ENCODE measurements at regions not wholly inside any gene's neighbourhood (a gene's known extent, or its start where the extent isn't known, plus 50 kb on each side); places are given as distances from the start of the nearest gene placed in this dataset.

GRCh38 chr13:36550177-36550576 lies 117.9 kb downstream of the CCNA1 start (continued):
- TF ChIP-seq, protein P1, sequence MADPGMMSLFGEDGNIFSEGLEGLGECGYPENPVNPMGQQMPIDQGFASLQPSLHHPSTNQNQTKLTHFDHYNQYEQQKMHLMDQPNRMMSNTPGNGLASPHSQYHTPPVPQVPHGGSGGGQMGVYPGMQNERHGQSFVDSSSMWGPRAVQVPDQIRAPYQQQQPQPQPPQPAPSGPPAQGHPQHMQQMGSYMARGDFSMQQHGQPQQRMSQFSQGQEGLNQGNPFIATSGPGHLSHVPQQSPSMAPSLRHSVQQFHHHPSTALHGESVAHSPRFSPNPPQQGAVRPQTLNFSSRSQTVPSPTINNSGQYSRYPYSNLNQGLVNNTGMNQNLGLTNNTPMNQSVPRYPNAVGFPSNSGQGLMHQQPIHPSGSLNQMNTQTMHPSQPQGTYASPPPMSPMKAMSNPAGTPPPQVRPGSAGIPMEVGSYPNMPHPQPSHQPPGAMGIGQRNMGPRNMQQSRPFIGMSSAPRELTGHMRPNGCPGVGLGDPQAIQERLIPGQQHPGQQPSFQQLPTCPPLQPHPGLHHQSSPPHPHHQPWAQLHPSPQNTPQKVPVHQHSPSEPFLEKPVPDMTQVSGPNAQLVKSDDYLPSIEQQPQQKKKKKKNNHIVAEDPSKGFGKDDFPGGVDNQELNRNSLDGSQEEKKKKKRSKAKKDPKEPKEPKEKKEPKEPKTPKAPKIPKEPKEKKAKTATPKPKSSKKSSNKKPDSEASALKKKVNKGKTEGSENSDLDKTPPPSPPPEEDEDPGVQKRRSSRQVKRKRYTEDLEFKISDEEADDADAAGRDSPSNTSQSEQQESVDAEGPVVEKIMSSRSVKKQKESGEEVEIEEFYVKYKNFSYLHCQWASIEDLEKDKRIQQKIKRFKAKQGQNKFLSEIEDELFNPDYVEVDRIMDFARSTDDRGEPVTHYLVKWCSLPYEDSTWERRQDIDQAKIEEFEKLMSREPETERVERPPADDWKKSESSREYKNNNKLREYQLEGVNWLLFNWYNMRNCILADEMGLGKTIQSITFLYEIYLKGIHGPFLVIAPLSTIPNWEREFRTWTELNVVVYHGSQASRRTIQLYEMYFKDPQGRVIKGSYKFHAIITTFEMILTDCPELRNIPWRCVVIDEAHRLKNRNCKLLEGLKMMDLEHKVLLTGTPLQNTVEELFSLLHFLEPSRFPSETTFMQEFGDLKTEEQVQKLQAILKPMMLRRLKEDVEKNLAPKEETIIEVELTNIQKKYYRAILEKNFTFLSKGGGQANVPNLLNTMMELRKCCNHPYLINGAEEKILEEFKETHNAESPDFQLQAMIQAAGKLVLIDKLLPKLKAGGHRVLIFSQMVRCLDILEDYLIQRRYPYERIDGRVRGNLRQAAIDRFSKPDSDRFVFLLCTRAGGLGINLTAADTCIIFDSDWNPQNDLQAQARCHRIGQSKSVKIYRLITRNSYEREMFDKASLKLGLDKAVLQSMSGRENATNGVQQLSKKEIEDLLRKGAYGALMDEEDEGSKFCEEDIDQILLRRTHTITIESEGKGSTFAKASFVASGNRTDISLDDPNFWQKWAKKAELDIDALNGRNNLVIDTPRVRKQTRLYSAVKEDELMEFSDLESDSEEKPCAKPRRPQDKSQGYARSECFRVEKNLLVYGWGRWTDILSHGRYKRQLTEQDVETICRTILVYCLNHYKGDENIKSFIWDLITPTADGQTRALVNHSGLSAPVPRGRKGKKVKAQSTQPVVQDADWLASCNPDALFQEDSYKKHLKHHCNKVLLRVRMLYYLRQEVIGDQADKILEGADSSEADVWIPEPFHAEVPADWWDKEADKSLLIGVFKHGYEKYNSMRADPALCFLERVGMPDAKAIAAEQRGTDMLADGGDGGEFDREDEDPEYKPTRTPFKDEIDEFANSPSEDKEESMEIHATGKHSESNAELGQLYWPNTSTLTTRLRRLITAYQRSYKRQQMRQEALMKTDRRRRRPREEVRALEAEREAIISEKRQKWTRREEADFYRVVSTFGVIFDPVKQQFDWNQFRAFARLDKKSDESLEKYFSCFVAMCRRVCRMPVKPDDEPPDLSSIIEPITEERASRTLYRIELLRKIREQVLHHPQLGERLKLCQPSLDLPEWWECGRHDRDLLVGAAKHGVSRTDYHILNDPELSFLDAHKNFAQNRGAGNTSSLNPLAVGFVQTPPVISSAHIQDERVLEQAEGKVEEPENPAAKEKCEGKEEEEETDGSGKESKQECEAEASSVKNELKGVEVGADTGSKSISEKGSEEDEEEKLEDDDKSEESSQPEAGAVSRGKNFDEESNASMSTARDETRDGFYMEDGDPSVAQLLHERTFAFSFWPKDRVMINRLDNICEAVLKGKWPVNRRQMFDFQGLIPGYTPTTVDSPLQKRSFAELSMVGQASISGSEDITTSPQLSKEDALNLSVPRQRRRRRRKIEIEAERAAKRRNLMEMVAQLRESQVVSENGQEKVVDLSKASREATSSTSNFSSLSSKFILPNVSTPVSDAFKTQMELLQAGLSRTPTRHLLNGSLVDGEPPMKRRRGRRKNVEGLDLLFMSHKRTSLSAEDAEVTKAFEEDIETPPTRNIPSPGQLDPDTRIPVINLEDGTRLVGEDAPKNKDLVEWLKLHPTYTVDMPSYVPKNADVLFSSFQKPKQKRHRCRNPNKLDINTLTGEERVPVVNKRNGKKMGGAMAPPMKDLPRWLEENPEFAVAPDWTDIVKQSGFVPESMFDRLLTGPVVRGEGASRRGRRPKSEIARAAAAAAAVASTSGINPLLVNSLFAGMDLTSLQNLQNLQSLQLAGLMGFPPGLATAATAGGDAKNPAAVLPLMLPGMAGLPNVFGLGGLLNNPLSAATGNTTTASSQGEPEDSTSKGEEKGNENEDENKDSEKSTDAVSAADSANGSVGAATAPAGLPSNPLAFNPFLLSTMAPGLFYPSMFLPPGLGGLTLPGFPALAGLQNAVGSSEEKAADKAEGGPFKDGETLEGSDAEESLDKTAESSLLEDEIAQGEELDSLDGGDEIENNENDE (IDR thresholded peaks at IDR 0.05; ENCODE audit: insufficient replicate concordance, low read length) = no peak
